H1 (cell line): ENCODE measurements at regions not wholly inside any gene's neighbourhood (a gene's known extent, or its start where the extent isn't known, plus 50 kb on each side); places are given as distances from the start of the nearest gene placed in this dataset.

Experiments
- ATF3 ChIP-seq: IDR thresholded peaks from 2 replicates; pipeline ENCODE4 v1.6.1; 2011; ENCODE audit warnings: low read depth, mild to moderate bottlenecking, low read length; ENCODE audit not compliant: insufficient read depth
- GABPA ChIP-seq: IDR thresholded peaks from 2 replicates; pipeline ENCODE4 v1.6.1; 2011; ENCODE audit warnings: mild to moderate bottlenecking, low read length, moderate library complexity, borderline replicate concordance; ENCODE audit not compliant: insufficient read depth
- JUN ChIP-seq: IDR thresholded peaks from 2 replicates; pipeline ENCODE4 v1.6.1; 2011; ENCODE audit warnings: low read depth, mild to moderate bottlenecking, improper control_type of control experiment, low read length
- MAFK ChIP-seq: IDR thresholded peaks from 2 replicates; pipeline ENCODE4 v1.6.1; 2012; ENCODE audit warnings: low read depth, mild to moderate bottlenecking, improper control_type of control experiment, low read length
- RFX5 ChIP-seq: IDR thresholded peaks from 2 replicates; pipeline ENCODE4 v1.6.1; 2011; ENCODE audit warnings: low read depth, low read length, improper control_type of control experiment, borderline replicate concordance
- SP1 ChIP-seq: IDR thresholded peaks from 2 replicates; pipeline ENCODE4 v1.6.1; 2011; ENCODE audit warnings: low read depth, low read length

- no peak for TF ChIP-seq GABPA
- no peak for TF ChIP-seq JUN
- TF ChIP-seq ATF3 = no peak
- TF ChIP-seq MAFK = peak; percentile 90
- no peak for TF ChIP-seq SP1
- TF ChIP-seq RFX5 = no peak
Measured at GRCh38 chr6:71592643-71593042, 293.7 kb upstream of the RIMS1 start.
